Pulmonary artery endothelial cell (primary cell): ENCODE measurements at regions not wholly inside any gene's neighbourhood (a gene's known extent, or its start where the extent isn't known, plus 50 kb on each side); places are given as distances from the start of the nearest gene placed in this dataset.
A peak's percentile ranks its signal among the peaks of the same experiment; 100 is the strongest.

Experiments
- DNase-seq: peaks from one replicate; pipeline ENCODE4 v3.0.0-alpha.2; 2011; ENCODE audit warnings: low read depth, low spot score

GRCh38 chr13:59522652-59523051 is 641.1 kb downstream of the DIAPH3 start:
- DNase-seq, result no peak

GRCh38 chr13:59527500-59527899 is 636.2 kb downstream of the DIAPH3 start:
- DNase-seq, result no peak

- peak; percentile 96 for DNase-seq
Measured at GRCh38 chr13:59531571-59532091, 632.1 kb downstream of the DIAPH3 start.

- DNase-seq, result no peak
Measured at GRCh38 chr13:59532405-59532804, 631.3 kb downstream of the DIAPH3 start.

GRCh38 chr13:59533561-59534555 is 629.9 kb downstream of the DIAPH3 start:
- DNase-seq, result peak; percentile 82

GRCh38 chr13:59534806-59535205 is 628.9 kb downstream of the DIAPH3 start:
- DNase-seq, result no peak

GRCh38 chr13:59537500-59537899 is 626.2 kb downstream of the DIAPH3 start:
- no peak for DNase-seq

- DNase-seq, result no peak
Measured at GRCh38 chr13:59538512-59538911, 625.2 kb downstream of the DIAPH3 start.

GRCh38 chr13:59542303-59542702 is 621.4 kb downstream of the DIAPH3 start:
- no peak for DNase-seq

GRCh38 chr13:59543418-59543817 is 620.3 kb downstream of the DIAPH3 start:
- no peak for DNase-seq

GRCh38 chr13:59545007-59545406 is 618.7 kb downstream of the DIAPH3 start:
- no peak for DNase-seq

- no peak for DNase-seq
Measured at GRCh38 chr13:59546178-59546577, 617.5 kb downstream of the DIAPH3 start.

GRCh38 chr13:59547950-59548349 is 615.8 kb downstream of the DIAPH3 start:
- DNase-seq, result no peak

- no peak for DNase-seq
Measured at GRCh38 chr13:59562924-59563323, 600.8 kb downstream of the DIAPH3 start.

- DNase-seq, result no peak
Measured at GRCh38 chr13:59566561-59566960, 597.2 kb downstream of the DIAPH3 start.

- no peak for DNase-seq
Measured at GRCh38 chr13:59568306-59568705, 595.4 kb downstream of the DIAPH3 start.

GRCh38 chr13:59570204-59570603 is 593.5 kb downstream of the DIAPH3 start:
- DNase-seq, result no peak

- no peak for DNase-seq
Measured at GRCh38 chr13:59584101-59584500, 579.6 kb downstream of the DIAPH3 start.

GRCh38 chr13:59584761-59585670 is 578.7 kb downstream of the DIAPH3 start:
- no peak for DNase-seq

- no peak for DNase-seq
Measured at GRCh38 chr13:59587030-59587429, 576.7 kb downstream of the DIAPH3 start.

GRCh38 chr13:59587971-59588716 is 575.6 kb downstream of the DIAPH3 start:
- DNase-seq, result no peak
